ENCODE measurements at regions not wholly inside any gene's neighbourhood (a gene's known extent, or its start where the extent isn't known, plus 50 kb on each side); places are given as distances from the start of the nearest gene placed in this dataset.

DNA sequence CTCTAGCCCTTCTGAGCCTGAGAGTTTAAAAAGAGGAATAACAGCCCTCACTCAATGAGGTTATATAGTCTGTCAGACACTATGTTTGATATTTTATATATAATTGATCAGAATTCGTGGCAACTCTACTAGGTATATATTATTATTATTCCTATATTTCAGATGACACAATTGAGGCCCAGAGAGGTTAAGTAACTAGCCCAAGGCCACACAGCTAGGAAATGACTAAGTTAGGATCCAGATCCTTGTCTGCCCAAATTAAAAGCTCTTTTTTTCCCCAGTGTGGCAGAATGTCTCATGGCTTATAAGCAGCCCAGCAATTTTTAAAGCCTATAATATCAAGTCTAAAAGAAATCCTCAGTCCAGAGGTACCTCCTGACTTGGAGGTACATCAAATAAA is 1119.9 kb upstream of the AUTS2 start:
- DNase-seq (ENCODE audit: low spot score), result no peak

DNA sequence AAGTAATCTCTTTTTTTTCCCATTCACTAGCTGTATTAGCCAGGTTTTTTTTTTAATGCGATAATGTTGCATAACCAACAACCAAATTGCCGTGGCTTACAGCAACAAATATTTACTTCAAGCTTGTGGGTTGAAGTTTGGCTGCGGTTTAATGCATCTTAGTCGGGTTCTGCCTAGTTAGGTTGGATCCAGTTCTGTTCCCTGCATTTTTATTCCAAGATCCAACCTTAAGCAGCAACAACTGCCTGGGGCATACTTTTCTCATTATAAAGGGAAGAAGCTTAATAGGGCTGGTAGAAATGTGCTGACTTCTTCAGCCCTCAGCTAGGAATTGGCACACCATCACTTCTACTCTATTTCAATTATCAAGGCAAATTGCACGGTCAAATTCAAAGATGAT is 1115.5 kb upstream of the AUTS2 start:
- DNase-seq (ENCODE audit: low spot score), result no peak

DNA sequence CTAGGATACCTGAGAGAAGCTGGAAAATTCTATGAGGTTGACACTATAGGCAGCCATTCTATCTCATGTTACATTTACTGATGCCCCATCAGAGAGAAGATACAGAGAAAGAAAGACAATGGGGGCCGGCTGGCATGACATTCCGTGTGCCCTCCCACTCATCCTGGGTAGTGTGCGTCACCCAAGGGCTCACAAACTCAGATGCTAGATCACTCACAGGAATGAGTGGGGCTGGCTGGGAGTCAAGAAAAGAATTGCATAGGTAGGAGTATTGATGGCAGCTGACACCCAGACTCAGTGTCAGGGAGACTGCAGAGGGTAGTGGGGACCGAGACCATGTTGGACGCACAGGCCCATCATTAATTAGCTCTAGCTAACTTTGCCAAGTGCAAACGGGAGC is 1113.5 kb upstream of the AUTS2 start:
- no peak for DNase-seq (ENCODE audit: low spot score)

DNA sequence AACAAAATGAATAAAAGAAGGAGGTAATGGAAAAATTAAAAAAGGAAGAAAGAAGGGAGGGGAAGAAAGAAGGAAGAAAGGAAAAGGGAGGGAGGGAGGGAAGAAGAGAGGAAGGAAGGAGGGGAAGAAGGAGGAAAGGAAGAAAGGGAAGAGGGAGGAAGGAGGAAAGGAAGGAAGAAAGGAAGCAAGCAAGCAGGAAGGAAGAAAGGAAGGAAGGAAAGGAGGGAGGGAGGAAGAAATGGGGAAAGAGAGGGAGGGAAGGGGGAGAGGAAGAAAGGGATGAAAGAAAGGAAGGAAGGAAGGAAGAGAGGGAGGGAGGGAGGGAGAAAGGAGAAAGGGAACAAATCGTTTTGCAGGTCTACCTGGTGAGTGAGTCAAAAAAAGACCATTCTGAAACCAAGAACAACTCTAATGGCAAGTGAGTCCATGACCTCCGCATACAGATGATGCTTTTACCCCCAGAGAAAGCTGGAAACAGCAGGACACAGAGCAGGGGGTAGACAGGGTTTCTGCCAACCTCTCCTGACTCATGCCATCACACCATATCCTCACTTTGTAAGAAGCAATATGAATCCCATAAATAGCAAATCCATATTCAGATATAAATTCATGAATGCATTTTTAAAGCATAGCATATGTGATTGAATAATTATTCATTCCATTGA is 1112.9 kb upstream of the AUTS2 start:
- DNase-seq (ENCODE audit: low spot score), result no peak

DNA sequence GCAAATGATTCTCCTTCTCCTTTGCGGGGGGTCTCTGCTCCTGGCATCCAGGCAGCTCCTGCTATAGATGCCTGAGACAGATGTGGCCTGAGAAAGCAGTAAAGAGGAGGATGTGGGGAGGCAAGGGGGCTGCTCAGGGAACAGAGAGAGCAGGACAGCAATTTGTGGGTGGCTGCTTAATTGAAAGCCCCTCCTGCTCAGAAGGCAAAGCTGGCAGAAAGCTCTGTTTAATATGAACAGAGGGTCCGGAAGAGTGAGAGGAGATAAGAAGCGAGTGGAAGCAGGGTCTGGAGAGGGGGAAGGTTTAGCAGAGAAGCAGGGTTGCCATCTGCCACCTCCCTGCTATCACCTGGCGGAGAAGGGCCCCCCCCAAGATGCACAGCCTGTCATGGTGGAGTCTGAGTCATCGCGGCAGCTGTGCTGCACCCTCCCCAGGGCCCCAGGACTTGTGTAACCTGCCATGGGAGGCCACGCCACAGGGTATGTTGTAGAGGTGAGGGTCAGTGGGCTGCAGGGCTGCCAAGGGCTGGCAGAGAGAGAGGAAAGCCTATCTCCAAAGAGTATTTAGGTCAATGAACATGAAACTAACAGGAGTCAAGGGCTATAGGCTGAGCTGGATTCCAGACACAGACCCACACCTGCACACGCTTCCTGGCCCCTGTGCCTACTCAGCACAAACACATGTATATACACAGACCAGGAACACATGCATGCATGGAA is 1109.8 kb upstream of the AUTS2 start:
- DNase-seq (ENCODE audit: low spot score), result no peak

DNA sequence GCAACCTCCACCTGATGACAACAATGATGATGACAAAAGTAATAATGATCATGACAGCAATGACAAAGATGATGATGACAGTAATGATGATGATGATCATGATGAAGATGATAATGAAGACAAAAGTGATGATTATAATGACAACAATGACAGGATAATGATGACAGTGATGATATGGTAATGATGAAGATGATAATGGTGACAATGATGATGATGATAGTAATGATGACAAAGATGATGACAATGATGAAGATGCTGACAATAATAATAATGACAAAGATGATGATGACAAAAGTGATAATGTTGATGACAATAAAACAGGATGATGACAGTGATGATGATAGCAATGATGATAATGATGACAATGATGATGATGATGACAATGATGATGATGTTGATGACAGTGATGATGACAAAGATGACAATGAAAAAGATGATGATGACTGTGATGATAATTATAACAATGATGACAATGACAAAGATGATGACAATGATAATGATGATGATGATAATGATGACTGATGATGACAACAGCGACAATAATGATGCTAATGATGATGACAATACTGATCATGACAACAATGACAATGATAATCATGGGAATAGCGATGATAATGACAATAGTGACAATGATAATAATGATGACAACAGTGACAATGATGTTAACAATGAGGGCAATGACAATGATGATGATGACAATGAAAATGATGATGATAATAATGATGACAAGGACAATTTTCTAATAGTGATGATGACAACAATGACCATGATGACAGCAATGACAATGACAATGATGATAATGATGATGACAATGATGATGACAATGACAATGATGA is 1106.5 kb upstream of the AUTS2 start:
- no peak for DNase-seq (ENCODE audit: low spot score)

DNA sequence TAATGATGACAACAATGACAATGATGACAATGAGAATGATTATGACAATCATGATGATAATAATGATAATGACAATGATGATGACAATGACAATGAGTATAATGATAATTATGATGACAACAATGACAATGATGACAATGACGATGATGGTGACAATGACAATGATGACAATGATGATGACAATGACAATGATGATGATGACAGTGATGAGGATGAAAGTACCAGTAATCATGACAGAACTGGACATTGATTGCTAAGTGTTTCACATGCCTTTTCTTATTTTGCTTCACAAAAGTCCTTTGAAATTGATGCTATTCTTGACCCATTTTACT is 1106.0 kb upstream of the AUTS2 start:
- DNase-seq (ENCODE audit: low spot score), result no peak

DNA sequence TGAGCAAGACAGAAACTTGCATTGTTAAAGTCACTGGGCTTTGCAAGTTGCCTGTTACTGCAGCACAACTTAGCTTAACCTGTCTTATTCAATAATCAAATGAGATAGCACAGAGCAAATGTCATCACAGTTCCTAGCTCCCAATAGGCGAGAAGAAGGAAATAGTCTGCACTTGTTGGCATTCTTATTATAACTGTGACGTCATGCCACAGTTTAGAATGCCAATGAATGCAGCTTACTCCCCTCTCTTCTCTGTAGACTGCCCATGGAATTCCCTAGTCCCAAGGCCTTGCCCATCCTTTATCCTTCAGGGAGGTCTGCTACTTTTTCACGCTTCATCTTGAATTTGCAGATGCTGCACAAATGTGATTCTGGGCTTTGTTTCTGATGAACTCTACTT is 1094.9 kb upstream of the AUTS2 start:
- no peak for DNase-seq (ENCODE audit: low spot score)

DNA sequence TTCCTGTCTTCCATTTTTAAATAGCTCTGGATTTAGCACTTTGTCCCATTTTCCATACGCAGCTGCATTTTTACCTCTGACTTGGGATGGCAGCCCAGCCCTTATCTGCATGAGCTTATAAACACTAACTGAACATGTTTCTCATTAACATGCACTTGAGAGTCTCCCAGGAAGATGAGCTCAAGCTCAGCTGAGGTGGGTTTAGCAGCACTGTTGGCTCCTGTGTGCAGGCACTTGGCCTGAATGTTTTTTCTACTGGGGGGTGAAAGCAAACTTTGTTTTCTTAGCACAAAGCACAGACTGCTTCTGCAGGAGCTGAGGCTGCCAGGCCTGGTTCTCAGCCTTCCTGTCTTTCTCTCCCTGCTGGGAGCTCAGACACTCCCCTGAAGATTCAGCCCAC is 1093.6 kb upstream of the AUTS2 start:
- no peak for DNase-seq (ENCODE audit: low spot score)

DNA sequence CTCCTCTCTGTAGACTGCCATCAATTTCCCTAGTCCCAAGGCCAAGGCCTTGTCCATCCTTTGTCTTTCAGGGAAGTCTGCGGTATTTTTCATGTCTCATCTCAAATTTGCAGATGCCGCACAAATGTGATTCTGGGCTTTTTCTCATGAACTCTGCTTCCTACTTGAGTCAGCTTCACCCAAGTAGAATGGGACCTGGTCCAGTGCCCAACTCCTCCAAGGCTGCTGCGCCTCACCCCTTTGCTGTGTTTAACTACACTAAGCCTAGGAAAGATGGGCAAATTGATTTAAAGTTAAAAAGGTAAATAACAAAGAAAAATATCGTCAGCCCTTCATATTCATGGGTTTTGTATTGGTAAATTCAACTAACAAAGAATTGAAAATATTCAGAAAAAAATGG is 1092.6 kb upstream of the AUTS2 start:
- no peak for DNase-seq (ENCODE audit: low spot score)

DNA sequence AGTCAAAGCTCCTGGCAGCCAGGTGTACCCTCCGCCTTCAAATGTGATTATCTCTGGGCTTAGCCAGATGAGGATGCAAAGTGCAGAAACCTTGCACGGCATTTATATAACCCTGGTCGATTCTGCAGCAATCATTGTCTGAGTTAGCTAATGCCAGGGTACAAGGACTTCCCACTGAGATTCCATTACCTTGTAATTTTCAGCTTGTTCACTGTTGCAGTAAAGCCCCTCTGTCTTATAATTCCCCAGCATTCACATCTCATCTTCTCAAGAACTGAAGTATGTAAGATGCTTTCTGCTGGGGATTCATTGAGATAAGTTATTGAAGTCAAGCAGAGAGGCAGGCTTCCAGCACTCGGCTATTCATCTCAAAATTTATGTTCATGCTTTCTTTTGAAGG is 1090.6 kb upstream of the AUTS2 start:
- no peak for DNase-seq (ENCODE audit: low spot score)

DNA sequence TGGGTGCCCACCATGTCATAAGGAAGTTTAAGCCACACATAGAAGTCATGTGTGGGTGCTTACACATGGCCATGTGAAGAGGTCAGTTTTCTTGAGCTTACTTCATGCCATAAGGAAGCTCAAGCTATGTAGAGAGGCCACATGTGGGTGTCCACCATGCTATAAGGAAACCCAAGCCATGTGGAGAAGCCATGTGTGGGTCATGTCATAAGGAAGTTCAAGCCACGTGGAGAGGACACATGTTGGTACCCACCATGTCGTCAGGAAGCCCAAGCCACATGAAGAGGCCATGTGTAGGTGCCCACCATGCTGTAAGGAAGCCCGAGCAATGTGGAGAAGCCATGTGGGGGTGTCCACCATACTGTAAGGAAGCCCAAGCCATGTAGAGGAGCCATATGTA is 1089.2 kb upstream of the AUTS2 start:
- no peak for DNase-seq (ENCODE audit: low spot score)

DNA sequence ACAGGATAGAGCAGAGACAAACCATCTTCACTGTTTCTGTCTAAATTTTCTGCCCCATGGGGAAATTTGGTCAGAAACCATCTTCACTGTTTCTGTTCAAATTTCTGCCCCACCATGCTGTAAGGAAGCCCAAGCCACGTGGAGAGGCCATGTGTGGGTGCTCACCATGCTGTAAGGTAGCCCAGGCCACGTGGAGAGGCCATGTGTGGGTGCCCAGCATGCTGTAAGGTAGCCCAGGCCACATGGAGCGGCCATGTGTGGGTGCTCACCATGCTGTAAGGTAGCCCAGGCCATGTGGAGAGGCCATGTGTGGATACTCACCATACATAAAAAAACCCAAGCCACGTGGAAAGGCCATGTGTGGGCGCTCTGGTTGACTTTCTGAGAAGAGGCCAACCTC is 1088.7 kb upstream of the AUTS2 start:
- no peak for DNase-seq (ENCODE audit: low spot score)

DNA sequence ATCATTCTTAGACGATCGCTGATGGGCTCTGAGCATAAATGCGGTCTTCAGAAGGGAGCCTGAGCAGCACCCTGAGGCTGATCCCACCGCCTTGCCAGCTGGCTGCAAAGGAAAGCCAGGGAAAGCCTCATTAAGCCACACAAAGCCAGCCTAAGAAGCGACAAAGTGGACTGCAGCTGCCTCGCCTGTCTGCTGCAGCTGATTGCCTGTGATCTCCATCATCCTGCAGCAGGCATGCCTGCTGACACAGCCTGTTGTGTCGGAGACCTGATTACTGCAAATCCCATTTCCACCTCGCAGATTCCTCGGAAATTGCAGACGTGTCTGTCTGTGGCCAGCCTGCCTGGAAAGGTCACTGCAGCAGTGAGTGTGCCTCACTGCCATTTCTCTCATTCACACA is 1087.0 kb upstream of the AUTS2 start:
- DNase-seq (ENCODE audit: low spot score), result no peak

DNA sequence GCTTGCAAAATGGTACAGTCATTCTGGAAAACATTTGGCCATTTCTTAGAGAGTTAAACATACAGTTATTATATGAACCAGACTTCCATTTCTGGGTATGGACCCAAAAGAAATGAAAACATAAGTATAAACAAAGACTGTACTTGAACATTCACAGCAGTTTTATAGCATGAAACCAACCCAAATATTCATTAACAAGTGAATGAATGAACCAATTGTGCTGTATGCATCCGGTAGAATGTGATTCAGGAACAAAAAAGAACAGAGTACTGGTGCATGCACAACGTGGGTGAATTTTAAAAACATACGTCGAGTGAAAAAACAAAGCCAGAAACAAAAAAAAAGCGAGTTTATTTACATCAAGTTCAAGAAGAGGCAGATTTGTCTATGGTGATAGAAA is 1085.8 kb upstream of the AUTS2 start:
- DNase-seq (ENCODE audit: low spot score), result no peak

DNA sequence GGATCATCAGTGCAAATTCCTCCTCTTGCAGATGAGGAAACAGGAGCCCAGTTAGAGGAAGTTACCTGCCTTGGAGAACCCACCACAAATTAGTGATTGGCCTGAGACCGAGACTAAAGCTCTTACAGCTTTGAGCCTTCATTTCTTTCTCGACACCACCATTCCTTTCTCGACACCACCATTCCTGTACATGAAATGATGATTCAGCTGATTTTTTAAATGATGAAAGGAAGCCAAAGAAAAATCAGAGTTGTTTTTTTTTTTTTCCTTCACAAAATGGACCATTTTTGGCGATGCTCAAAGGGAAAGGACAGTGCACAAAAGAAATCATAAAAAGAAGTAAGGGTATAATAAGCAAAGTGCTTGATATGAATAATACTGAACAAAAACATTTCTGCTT is 1080.2 kb upstream of the AUTS2 start:
- DNase-seq (ENCODE audit: low spot score), result no peak

DNA sequence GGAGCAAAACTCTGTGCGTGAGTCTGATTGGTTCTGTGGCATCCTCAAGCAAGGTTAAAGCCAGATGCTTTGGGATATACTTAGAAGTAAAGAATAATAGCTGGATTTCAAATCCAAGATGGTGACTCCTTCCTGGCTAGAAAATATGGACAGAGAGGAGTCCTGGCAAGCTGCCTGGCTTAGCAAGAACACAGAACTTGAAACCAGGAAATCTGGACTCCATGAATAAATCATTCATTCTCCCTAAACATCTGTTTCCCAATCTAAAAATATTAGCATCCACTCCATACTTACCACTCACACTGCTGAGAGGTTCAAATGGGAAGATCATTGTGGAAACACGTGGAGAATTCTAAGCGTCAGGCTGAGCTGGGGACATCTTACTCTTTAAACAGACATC is 1074.1 kb upstream of the AUTS2 start:
- no peak for DNase-seq (ENCODE audit: low spot score)

DNA sequence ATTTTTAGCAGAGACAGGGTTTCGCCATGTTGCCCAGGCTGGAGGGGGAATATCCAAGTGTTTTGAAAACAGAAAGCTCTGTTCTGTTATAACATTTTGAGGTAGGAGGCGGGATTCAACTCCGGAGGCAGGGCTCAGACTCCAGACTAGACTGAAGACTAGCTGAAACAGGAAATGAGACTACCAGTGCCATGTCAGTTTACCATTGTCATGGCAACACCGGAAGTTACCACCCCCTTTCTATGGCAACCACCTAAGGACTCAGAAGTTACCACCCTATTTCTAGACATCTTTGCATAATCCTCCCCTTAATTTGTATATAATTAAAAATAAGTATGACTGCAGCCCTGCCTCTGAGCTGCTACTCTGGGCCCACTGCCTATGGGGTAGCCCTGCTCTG is 1069.1 kb upstream of the AUTS2 start:
- DNase-seq (ENCODE audit: low spot score), result no peak

DNA sequence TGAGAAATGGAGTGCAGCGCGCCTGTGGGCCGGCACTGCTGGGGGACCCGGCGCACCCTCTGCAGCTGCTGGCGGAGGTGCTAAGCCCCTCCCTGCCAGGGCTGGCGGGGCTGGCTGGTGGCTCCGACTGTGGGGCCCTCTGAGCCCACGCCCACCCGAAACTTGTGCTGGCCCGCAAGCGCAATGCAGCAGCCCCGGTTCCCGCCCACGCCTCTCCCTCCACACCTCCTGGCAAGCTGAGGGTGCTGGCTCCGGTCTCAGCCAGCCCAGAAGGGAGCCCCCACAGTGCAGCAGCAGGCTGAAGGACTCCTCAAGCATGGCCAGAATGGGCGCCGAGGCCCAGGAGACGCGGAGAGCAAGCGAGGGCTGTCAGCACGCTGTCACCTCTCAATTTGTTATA is 1063.0 kb upstream of the AUTS2 start:
- DNase-seq (ENCODE audit: low spot score), result no peak

DNA sequence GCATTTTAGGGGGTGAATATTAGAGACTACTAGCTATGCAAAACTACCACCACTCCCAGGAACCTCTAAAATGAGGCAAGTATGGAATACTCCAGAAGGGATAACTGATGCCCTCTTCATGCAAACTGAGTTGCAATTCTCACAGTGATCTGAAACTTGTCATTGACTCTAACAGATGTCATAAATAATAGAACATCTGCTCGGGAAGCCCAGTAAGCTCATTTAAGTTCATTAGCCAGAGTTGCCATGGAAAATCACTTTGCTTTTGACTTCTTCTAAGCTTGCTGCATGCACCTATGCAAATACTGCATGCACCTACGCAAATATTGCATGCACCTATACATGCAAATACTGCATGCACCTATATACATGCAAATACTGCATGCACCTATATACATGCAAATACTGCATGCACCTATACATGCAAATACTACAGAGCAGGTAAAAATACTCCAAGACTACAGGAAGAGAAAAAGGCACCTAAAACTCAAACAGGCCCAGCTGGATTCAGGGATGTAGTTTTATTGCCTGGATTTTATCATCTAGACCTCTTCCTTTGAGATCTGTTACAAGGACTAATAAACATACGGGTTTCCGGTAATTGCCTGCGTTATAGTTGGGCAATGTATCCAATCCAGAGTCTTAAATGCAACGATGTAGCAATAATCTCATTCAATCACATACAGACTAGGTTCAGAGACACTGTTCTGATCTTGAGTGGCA is 1061.1 kb upstream of the AUTS2 start:
- no peak for DNase-seq (ENCODE audit: low spot score)

DNA sequence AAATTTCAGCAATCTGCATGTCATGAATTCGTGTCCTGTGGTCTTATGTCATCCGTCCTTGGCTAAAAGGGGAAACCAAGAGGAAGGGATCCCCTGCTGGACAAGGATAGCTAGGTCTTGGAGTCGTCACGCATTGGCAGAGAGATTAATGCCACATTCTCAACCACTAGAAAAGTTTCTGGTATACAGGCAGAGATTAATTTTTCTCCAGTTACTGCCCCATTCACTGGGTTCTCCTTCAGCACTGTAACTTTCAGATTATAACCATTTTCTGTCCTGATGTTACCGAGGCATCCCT is 1060.6 kb upstream of the AUTS2 start:
- DNase-seq (ENCODE audit: low spot score), result no peak

DNA sequence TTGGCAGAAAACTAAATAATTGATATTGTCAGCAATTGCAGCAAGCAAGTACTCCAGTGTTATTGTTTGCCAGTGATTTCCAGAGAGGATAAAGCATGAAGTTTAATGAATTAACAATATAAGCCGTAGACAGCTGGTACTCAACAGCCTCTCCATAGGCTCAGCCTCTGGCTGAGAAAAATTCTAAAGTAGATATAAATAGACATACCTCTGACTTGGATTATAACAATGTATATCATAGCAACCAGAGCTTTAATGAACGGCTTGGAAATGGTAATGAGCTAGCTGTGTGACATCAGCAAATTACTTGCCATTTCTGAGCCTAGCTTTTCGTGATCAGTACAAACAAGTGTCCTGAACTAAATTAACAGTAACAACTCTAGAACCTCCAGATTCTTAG is 1055.4 kb upstream of the AUTS2 start:
- no peak for DNase-seq (ENCODE audit: low spot score)

DNA sequence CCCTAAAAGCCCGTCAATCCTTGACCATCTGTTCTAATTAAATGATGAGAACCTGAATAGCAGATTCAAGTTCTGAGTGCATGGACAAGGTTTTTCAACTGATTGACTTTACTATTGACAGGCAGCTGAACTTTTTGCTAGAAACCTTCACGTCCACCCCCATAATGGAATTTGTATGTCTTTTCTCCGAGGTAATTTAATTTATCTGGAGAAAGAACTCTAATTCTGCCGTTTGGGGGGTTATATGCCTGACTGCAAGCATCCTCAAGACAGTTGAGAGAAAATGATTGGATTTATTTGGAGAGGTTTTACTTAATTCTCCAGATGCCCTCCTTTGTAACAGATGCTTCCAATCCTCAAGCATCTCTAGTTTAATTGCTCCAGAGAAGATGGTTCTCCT is 1053.4 kb upstream of the AUTS2 start:
- no peak for DNase-seq (ENCODE audit: low spot score)

All from kidney tubule cell (primary cell).